ENCODE measurements at regions not wholly inside any gene's neighbourhood (a gene's known extent, or its start where the extent isn't known, plus 50 kb on each side); places are given as distances from the start of the nearest gene placed in this dataset.

DNA sequence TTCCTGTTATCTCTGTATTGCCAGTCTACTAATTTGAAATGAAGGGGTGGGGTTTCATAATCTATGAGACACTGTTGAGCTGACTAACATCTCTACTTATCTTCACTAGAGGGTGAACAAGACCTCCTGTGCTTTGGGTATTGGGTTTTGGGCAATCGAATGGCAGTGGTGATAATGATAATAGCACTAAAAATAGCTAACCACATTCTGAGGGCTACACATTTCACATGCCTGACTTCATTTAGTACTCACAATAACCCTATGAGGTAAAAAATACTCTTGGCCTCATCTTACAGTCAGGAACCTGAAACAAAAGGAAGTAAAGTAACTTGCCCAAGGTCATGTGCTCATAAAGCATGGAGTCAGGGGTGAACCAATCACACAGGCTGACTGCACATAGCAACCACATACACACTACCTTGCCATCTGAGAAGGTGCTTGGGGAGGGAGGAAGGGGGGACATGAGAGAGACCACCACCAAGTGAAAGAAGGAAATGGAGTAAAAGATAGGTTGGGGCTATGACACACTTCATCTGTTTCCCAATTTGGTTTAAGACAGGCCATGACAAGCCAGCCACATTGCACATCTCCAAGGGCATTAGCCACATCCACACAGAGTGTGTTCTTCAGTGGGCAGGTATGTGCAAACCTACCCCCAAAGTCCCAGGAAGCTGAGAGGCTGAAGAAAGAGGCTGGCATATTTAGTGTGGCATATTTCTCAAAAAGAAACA is 387.6 kb upstream of the DDI1 start:
- TF ChIP-seq, protein P1, sequence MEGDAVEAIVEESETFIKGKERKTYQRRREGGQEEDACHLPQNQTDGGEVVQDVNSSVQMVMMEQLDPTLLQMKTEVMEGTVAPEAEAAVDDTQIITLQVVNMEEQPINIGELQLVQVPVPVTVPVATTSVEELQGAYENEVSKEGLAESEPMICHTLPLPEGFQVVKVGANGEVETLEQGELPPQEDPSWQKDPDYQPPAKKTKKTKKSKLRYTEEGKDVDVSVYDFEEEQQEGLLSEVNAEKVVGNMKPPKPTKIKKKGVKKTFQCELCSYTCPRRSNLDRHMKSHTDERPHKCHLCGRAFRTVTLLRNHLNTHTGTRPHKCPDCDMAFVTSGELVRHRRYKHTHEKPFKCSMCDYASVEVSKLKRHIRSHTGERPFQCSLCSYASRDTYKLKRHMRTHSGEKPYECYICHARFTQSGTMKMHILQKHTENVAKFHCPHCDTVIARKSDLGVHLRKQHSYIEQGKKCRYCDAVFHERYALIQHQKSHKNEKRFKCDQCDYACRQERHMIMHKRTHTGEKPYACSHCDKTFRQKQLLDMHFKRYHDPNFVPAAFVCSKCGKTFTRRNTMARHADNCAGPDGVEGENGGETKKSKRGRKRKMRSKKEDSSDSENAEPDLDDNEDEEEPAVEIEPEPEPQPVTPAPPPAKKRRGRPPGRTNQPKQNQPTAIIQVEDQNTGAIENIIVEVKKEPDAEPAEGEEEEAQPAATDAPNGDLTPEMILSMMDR (IDR thresholded peaks at IDR 0.05; ENCODE audit: borderline replicate concordance, extremely low read depth, low read length, poor library complexity, severe bottlenecking), result no peak
- TF ChIP-seq EZH2 (IDR thresholded peaks at IDR 0.05; ENCODE audit: borderline replicate concordance, low read depth, low read length, severe bottlenecking), result no peak

Data from DND-41 (cell line).